Lung (tissue), 11 donors: ENCODE measurements at regions not wholly inside any gene's neighbourhood (a gene's known extent, or its start where the extent isn't known, plus 50 kb on each side); places are given as distances from the start of the nearest gene placed in this dataset.

Source experiments
- ATAC-seq: fragments of 200-7000 bp; cut with Tn5 transposase; one replicate; pipeline ENCODE4 v1.9.1; 2020; ENCODE audit warnings: moderate number of reproducible peaks; ENCODE audit not compliant: insufficient read depth, low FRiP score
- DNase-seq, 3 donors: peaks; one replicate each; pipeline ENCODE4 v3.0.0-alpha.2; 2013 to 2017
- H3K27ac ChIP-seq, 2 donors: one replicate each; pipeline ENCODE4 v1.5.1; 2013; ENCODE audit warnings: mild to moderate bottlenecking in 2 of 2, moderate library complexity in 2 of 2, control low read depth in 1 of 2, inconsistent platforms in 1 of 2, low read depth in 1 of 2, low read length in 1 of 2
- H3K27me3 ChIP-seq, 3 donors: one replicate each; pipeline ENCODE4 v1.5.1; 2013; ENCODE audit warnings: low read length in 2 of 3; ENCODE audit not compliant: control insufficient read depth in 3 of 3, insufficient read depth in 3 of 3
- H3K36me3 ChIP-seq, 4 donors: one replicate each; pipeline ENCODE4 v1.5.1; 2013; ENCODE audit warnings: low read length in 4 of 4, mild to moderate bottlenecking in 1 of 4, moderate library complexity in 1 of 4; ENCODE audit not compliant: control insufficient read depth in 4 of 4, insufficient read depth in 4 of 4
- H3K4me1 ChIP-seq, 5 donors: one replicate each; pipeline ENCODE4 v1.5.1; 2013; ENCODE audit warnings: low read length in 5 of 5, mild to moderate bottlenecking in 2 of 5, moderate library complexity in 1 of 5; ENCODE audit not compliant: control insufficient read depth in 5 of 5, insufficient read depth in 5 of 5
- H3K4me3 ChIP-seq: one replicate; pipeline ENCODE4 v1.5.1; 2013; ENCODE audit warnings: mild to moderate bottlenecking, control low read depth, moderate library complexity
- H3K9ac ChIP-seq, 2 donors: one replicate each; pipeline ENCODE4 v1.5.1; 2013; ENCODE audit warnings: low read length in 2 of 2, control low read depth in 1 of 2; ENCODE audit not compliant: insufficient read depth in 1 of 2
- H3K9me3 ChIP-seq, 4 donors: one replicate each; pipeline ENCODE4 v1.5.1; 2013; ENCODE audit warnings: low read length in 3 of 4, mild to moderate bottlenecking in 1 of 4, moderate library complexity in 1 of 4; ENCODE audit not compliant: control insufficient read depth in 4 of 4, insufficient read depth in 3 of 4
- WGBS, 2 donors: extraction: QIAGEN DNeasy Blood & Tissue Kit; methylation state at CpG; one replicate each; pipeline ENCODE4 v1.1.7; 2013; 5-methylcytosine and 5-hydroxymethylcytosine counted together
- TF ChIP-seq, protein P1 (sequence below): IDR thresholded peaks from 2 replicates; pipeline ENCODE4 v1.5.1; 2012; ENCODE audit warnings: mild to moderate bottlenecking; ENCODE audit errors: control extremely low read depth, extremely low read depth
- donor health status: control.
- donor health status: control.
- donor health status: Bipolar disorder and iron deficiency.
- donor health status: healthy.
- donor health status: DM: yes; HTN: yes; CAD: no.

DNA sequence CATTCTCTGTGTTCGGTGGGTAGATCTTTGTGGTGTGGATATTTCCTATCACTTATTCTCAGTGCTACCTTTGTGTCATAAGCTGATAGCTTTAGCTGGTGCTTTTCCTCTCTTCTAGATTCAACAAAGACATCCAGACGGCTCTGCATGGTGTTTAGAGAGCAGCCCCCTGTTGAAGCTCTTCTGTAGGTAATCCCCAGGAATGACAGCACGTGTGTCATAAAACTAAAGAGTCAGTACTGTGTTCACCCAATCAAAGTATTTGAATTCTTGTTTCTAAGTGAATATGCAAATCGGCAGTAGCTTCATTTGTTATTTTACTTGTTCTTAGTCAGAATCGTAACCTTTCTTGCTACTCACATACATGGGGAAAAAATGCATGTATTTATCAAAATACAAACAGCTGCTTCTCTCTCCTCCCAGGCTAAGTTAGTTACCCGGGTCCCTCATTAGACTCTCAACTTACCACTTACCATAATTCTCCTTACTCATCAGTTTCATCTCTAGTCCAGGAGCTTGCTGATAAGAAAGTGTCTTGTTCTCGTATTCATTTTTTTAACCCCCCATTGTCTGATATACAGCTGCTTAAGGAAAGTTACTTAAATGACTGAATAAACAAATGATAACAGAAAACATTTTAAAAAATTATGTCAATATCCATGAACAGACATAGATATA is 1696.0 kb upstream of the WWC1 start:
- H3K36me3 ChIP-seq: no peaks in the 10 kb centered on the region
- WGBS, 2 donors: 58 to 63% methylated on average over 7 of the region's 7 CpGs
- no peaks in the 10 kb centered on the region for H3K9me3 ChIP-seq
- H3K4me1 ChIP-seq: no peaks in the 10 kb centered on the region
- DNase-seq (no peak), ATAC-seq (no peak)
- TF ChIP-seq, protein P1, sequence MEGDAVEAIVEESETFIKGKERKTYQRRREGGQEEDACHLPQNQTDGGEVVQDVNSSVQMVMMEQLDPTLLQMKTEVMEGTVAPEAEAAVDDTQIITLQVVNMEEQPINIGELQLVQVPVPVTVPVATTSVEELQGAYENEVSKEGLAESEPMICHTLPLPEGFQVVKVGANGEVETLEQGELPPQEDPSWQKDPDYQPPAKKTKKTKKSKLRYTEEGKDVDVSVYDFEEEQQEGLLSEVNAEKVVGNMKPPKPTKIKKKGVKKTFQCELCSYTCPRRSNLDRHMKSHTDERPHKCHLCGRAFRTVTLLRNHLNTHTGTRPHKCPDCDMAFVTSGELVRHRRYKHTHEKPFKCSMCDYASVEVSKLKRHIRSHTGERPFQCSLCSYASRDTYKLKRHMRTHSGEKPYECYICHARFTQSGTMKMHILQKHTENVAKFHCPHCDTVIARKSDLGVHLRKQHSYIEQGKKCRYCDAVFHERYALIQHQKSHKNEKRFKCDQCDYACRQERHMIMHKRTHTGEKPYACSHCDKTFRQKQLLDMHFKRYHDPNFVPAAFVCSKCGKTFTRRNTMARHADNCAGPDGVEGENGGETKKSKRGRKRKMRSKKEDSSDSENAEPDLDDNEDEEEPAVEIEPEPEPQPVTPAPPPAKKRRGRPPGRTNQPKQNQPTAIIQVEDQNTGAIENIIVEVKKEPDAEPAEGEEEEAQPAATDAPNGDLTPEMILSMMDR: no peak
- H3K9ac ChIP-seq: no peak overlapping the region
- H3K4me3 ChIP-seq: no peak overlapping the region
- H3K27me3 ChIP-seq: no peaks in the 10 kb centered on the region
- no peak overlapping the region for H3K27ac ChIP-seq

DNA sequence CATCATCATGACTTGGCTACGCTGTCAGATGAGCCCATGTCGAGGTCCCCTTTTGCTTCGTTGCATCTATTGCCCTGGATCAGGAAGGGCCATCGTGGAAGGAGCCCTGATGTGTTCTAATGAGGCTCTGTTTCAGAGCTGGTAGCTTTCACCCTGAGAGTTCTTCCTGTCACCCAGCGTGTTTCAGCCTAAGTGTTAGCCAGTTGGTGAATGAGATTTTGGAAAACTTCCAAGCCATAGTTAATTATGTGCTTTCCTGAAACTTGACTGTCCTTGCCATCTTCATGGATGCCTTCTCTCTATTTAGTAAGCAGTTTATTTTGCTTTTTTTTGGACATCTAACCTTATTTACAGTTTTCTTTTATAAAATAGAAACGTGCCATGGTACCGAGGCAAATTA is 1695.4 kb upstream of the WWC1 start:
- Histone ChIP-seq H3K9me3 (no peaks in the 10 kb centered on the region), H3K27ac (no peak overlapping the region), H3K36me3 (no peaks in the 10 kb centered on the region), H3K27me3 (no peaks in the 10 kb centered on the region), H3K4me1 (no peaks in the 10 kb centered on the region), H3K4me3 (no peak overlapping the region), H3K9ac (no peak overlapping the region)
- ATAC-seq (no peak), DNase-seq (peak in 1 of 3 donors; percentile 0)
- WGBS, 2 donors: 74 to 86% methylated on average over 7 of the region's 7 CpGs
- TF ChIP-seq, protein P1: no peak

DNA sequence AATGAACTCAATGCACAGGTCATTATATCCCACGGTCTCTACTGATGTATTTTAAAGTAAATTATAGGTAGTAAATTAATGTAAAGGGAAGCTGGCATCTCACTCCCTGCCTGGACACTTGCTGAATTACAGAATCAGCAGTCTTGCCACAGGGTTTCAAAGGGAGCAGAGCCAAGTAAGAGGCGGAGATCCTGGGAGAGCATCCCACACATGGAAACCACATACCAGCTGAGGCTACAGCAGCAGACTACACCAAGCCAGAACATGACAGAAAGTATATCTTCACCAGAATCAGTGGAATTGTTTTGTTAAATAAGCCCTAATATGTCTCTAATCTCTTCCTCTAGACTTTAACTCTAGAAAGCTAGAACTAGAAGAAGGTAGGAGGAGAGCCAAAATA is 1689.2 kb upstream of the WWC1 start:
- Histone ChIP-seq H3K27me3 (no peaks in the 10 kb centered on the region), H3K9ac (no peak overlapping the region), H3K4me1 (no peaks in the 10 kb centered on the region), H3K9me3 (no peaks in the 10 kb centered on the region), H3K27ac (no peak overlapping the region), H3K36me3 (no peaks in the 10 kb centered on the region), H3K4me3 (no peak overlapping the region)
- no peak for ATAC-seq
- WGBS, 2 donors: 78 to 82% methylated on average over 2 of the region's 2 CpGs
- TF ChIP-seq, protein P1: no peak
- DNase-seq: no peak

DNA sequence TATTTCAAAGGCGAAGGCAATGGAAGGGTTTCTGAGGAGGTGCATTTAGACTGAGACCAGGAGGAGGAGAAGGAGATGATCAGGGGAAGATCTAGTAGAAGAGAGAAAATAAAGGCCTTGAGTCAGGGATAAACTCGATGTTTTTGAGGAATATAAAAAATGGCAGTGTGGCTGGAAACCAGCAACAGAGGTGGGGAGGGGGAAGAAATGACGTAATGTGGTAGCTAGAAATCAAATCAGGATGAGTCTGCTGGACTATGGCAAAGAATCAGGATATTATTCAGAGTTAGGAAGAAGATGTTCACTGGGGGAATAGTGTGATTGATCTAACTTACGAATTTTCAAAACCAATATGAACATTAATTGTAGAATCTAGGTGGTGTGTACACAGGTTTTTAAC is 1673.9 kb upstream of the WWC1 start:
- no peak overlapping the region for H3K27ac ChIP-seq
- no peak overlapping the region for H3K4me3 ChIP-seq
- no peaks in the 10 kb centered on the region for H3K9me3 ChIP-seq
- ATAC-seq: no peak
- H3K27me3 ChIP-seq: no peaks in the 10 kb centered on the region
- DNase-seq: no peak
- 77 to 78% methylated on average over 4 of the region's 4 CpGs for WGBS, 2 donors
- TF ChIP-seq, protein P1: no peak
- no peaks in the 10 kb centered on the region for H3K36me3 ChIP-seq
- H3K4me1 ChIP-seq: no peaks in the 10 kb centered on the region
- no peak overlapping the region for H3K9ac ChIP-seq
